ENCODE measurements at regions not wholly inside any gene's neighbourhood (a gene's known extent, or its start where the extent isn't known, plus 50 kb on each side); places are given as distances from the start of the nearest gene placed in this dataset.
"Not testable (repeated sequence)": the region's sequence is repeated elsewhere in the genome, so short reads cannot be mapped to it uniquely, and the experiment has no call there.

GRCh38 chr10:6841761-6842160 lies 261.7 kb upstream of the PRKCQ start:
- Histone ChIP-seq H3K27ac (no peak overlapping the region), H3K9me3 (no peaks in the 10 kb centered on the region), H3K4me1 (no peaks in the 10 kb centered on the region), H3K36me3 (no peaks in the 10 kb centered on the region), H3K27me3 (no peaks in the 10 kb centered on the region), H3K4me3 (no peak overlapping the region)
- intact Hi-C loops (cut with DNase I) = no loop called here
- no peak for TF ChIP-seq CTCF (IDR thresholded peaks at IDR 0.05)
- no peak for DNase-seq (ENCODE audit: low spot score in 2 of 2)

GRCh38 chr10:6840766-6841165 lies 260.7 kb upstream of the PRKCQ start:
- Histone ChIP-seq H3K27me3 (no peaks in the 10 kb centered on the region), H3K4me3 (no peak overlapping the region), H3K36me3 (no peaks in the 10 kb centered on the region), H3K27ac (no peak overlapping the region), H3K4me1 (no peaks in the 10 kb centered on the region), H3K9me3 (no peaks in the 10 kb centered on the region)
- intact Hi-C loops (cut with DNase I) = no loop called here
- no peak for TF ChIP-seq CTCF (IDR thresholded peaks at IDR 0.05)
- no peak for DNase-seq (ENCODE audit: low spot score in 2 of 2)

- Histone ChIP-seq H3K27ac (no peak overlapping the region), H3K36me3 (no peaks in the 10 kb centered on the region), H3K9me3 (no peaks in the 10 kb centered on the region), H3K4me3 (no peak overlapping the region), H3K27me3 (no peaks in the 10 kb centered on the region), H3K4me1 (no peaks in the 10 kb centered on the region)
- intact Hi-C loops (cut with DNase I) = no loop called here
- no peak for DNase-seq (ENCODE audit: low spot score in 2 of 2)
- TF ChIP-seq CTCF (IDR thresholded peaks at IDR 0.05) = no peak
Observed at GRCh38 chr10:6840201-6840691, 260.2 kb upstream of the PRKCQ start.

GRCh38 chr10:6838118-6838517 lies 258.0 kb upstream of the PRKCQ start:
- H3K4me3 ChIP-seq = no peak overlapping the region
- no peaks in the 10 kb centered on the region for H3K36me3 ChIP-seq
- DNase-seq (ENCODE audit: low spot score in 2 of 2) = no peak
- H3K27me3 ChIP-seq = no peaks in the 10 kb centered on the region
- no peaks in the 10 kb centered on the region for H3K4me1 ChIP-seq
- no peaks in the 10 kb centered on the region for H3K9me3 ChIP-seq
- intact Hi-C loops (cut with DNase I) = no loop called here
- no peak overlapping the region for H3K27ac ChIP-seq
- TF ChIP-seq CTCF (IDR thresholded peaks at IDR 0.05) = peak in 1 of 3 experiments; percentile 5

GRCh38 chr10:6833458-6834011 lies 253.5 kb upstream of the PRKCQ start:
- Histone ChIP-seq H3K27ac (no peak overlapping the region), H3K36me3 (no peaks in the 10 kb centered on the region), H3K4me1 (no peaks in the 10 kb centered on the region), H3K27me3 (no peaks in the 10 kb centered on the region), H3K4me3 (no peak overlapping the region), H3K9me3 (no peaks in the 10 kb centered on the region)
- TF ChIP-seq CTCF (IDR thresholded peaks at IDR 0.05) = no peak
- intact Hi-C loops (cut with DNase I) = no loop called here
- no peak for DNase-seq (ENCODE audit: low spot score in 2 of 2)

GRCh38 chr10:6830981-6831380 lies 250.9 kb upstream of the PRKCQ start:
- H3K27ac ChIP-seq; intact Hi-C loops (cut with DNase I); H3K9me3 ChIP-seq; H3K36me3 ChIP-seq; H3K27me3 ChIP-seq; H3K4me3 ChIP-seq; DNase-seq (ENCODE audit: low spot score in 2 of 2); H3K4me1 ChIP-seq: not testable (repeated sequence)

GRCh38 chr10:6824793-6825192 lies 244.7 kb upstream of the PRKCQ start:
- H3K9me3 ChIP-seq; intact Hi-C loops (cut with DNase I); H3K27me3 ChIP-seq; DNase-seq (ENCODE audit: low spot score in 2 of 2); H3K27ac ChIP-seq; H3K4me3 ChIP-seq; H3K4me1 ChIP-seq; H3K36me3 ChIP-seq: not testable (repeated sequence)
